ENCODE measurements at regions not wholly inside any gene's neighbourhood (a gene's known extent, or its start where the extent isn't known, plus 50 kb on each side); places are given as distances from the start of the nearest gene placed in this dataset.

- Histone ChIP-seq H2BK5ac (ENCODE audit: low read depth, low read length, poor library complexity, severe bottlenecking) (peak overlapping the region; percentile 84), H4K5ac (ENCODE audit: low read depth, low read length) (peak overlapping the region; percentile 60; the same call in 1 of the 2 replicates), H3K4me1 (ENCODE audit: control insufficient read depth, insufficient read depth, low read length) (peaks cover 26% of the 10 kb centered on the region), H3K4me2 (ENCODE audit: low read depth, low read length) (peak overlapping the region; percentile 59), H2AK5ac (ENCODE audit: low read depth, low read length) (peak overlapping the region; percentile 72; the same call in 1 of the 2 replicates), H2AK9ac (replicated peaks; ENCODE audit: low read depth, low read length, poor library complexity) (no peak overlapping the region), H2BK120ac (ENCODE audit: low read depth, low read length) (peak overlapping the region; percentile 92), H3K79me1 (ENCODE audit: low read depth in 1 of 2, low read length in 2 of 2) (no peaks in the 10 kb centered on the region), H3K4me3 (ENCODE audit: insufficient read depth, low read depth, low read length) (no peak overlapping the region), H4K20me1 (ENCODE audit: insufficient read depth, low read length) (no peaks in the 10 kb centered on the region), H4K8ac (ENCODE audit: low read depth in 2 of 2, low read length in 2 of 2) (peak overlapping the region; percentile 24 to 65; a peak in 3 of 4 replicates), H3K9me1 (ENCODE audit: insufficient read depth, low read length) (peaks cover 3% of the 10 kb centered on the region; the same call in 1 of the 2 replicates), H3K18ac (ENCODE audit: low read depth, low read length) (peak overlapping the region; percentile 51), H3K9me3 (ENCODE audit: control insufficient read depth, insufficient read depth, low read length) (no peaks in the 10 kb centered on the region), H2BK20ac (ENCODE audit: low read depth, low read length) (peak overlapping the region; percentile 94), H4K91ac (ENCODE audit: insufficient read depth, low read depth, low read length) (peak overlapping the region; percentile 57), H3K27ac (ENCODE audit: insufficient read depth, low read length) (peak overlapping the region; percentile 50; the same call in 1 of the 2 replicates), H2BK15ac (ENCODE audit: low read depth, low read length) (peak overlapping the region; percentile 66; the same call in 2 of the 3 replicates), H3K14ac (replicated peaks; ENCODE audit: low read depth, low read length) (peak overlapping the region; percentile 64), H3K4ac (ENCODE audit: low read depth, low read length) (peak overlapping the region; percentile 71), H3K27me3 (ENCODE audit: control insufficient read depth, insufficient read depth, low read length) (no peaks in the 10 kb centered on the region), H3K23ac (ENCODE audit: low read depth, low read length) (peak overlapping the region; percentile 80), H3K9ac (ENCODE audit: low read depth, low read length) (no peak overlapping the region), H3K36me3 (ENCODE audit: control insufficient read depth, insufficient read depth, low read length) (no peaks in the 10 kb centered on the region), H2AFZ (replicated peaks; ENCODE audit: low read length, poor library complexity) (no peak overlapping the region), H3K56ac (ENCODE audit: extremely low read depth, insufficient read depth, low read length) (peak overlapping the region; percentile 57; the same call in 1 of the 2 replicates)
- TF ChIP-seq ELK1 (IDR thresholded peaks at IDR 0.05; ENCODE audit: borderline replicate concordance, low read depth, low read length) (no peak), CTCF (conservative IDR thresholded peaks at IDR 0.05; ENCODE audit: low read depth, low read length) (no peak), USF2 (IDR thresholded peaks at IDR 0.05; ENCODE audit: low read depth, low read length) (no peak), POLR2A (IDR thresholded peaks at IDR 0.05; ENCODE audit: low read depth, low read length) (no peak), FOS (IDR thresholded peaks at IDR 0.05; ENCODE audit: low read depth, low read length) (no peak), RCOR1 (IDR thresholded peaks at IDR 0.05; ENCODE audit: insufficient replicate concordance, low read length) (no peak), BHLHE40 (IDR thresholded peaks at IDR 0.05; ENCODE audit: low read depth, low read length) (no peak), MAFK (IDR thresholded peaks at IDR 0.05; ENCODE audit: low read depth, low read length) (no peak), NFE2L2 (IDR thresholded peaks at IDR 0.05; ENCODE audit: low read depth, low read length) (no peak), SMC3 (IDR thresholded peaks at IDR 0.05; ENCODE audit: low read depth, low read length) (no peak)
- POLR2A ChIA-PET (ENCODE audit: unreplicated experiment) = no interaction called here
- DNase-seq (peak; percentile 65), ATAC-seq (ENCODE audit: low read depth) (peak; percentile 44)
- in situ Hi-C loops (cut with MboI; ENCODE audit: low sequenced_read_pairs) = no loop called here
- WGBS, 2 experiments (ENCODE audit: extremely low coverage in 2 of 2, insufficient read length in 1 of 2) = no CpG with 5 or more reads among the region's 4 CpGs
- dilution Hi-C loops (cut with HindIII; ENCODE audit: low sequenced_read_pairs, unreplicated experiment) = no loop called here
- intact Hi-C loops (cut with micrococcal nuclease) = loop anchor here (1.0 to 5.0 kb wide), 3 partner anchors 38 to 262 kb away; no protein-coding TSS in a partner anchor
- CTCF ChIA-PET = no interaction called here
- no TSS peak for BruUV-seq (replicated peaks)
These were observed 62.1 kb upstream of the ZNF217 start for GRCh38 chr20:53655625-53656292.

Data from IMR-90 (cell line).